ENCODE measurements at regions not wholly inside any gene's neighbourhood (a gene's known extent, or its start where the extent isn't known, plus 50 kb on each side); places are given as distances from the start of the nearest gene placed in this dataset.
A peak's percentile ranks its signal among the peaks of the same experiment; 100 is the strongest.

DNA sequence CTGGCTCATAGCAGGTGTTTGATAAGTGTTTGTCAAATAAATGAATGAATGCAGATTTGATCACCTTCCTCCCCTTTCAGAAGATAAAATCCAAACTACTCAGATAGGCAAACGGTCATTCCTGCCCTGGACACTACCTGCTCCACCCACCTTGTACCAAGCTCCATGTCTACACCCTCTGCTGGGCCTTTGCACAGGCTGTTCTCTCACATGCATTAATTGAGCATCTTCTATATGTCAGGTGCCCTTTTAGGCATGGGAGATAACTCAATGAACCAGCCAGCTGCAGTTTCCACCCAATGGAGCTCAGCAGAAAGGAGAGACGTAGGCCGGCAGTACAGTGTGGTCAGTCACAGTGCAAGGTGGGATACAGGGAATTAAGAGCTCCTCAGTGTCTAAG lies 102.3 kb upstream of the CPEB4 start:
- DNase-seq, result no peak

DNA sequence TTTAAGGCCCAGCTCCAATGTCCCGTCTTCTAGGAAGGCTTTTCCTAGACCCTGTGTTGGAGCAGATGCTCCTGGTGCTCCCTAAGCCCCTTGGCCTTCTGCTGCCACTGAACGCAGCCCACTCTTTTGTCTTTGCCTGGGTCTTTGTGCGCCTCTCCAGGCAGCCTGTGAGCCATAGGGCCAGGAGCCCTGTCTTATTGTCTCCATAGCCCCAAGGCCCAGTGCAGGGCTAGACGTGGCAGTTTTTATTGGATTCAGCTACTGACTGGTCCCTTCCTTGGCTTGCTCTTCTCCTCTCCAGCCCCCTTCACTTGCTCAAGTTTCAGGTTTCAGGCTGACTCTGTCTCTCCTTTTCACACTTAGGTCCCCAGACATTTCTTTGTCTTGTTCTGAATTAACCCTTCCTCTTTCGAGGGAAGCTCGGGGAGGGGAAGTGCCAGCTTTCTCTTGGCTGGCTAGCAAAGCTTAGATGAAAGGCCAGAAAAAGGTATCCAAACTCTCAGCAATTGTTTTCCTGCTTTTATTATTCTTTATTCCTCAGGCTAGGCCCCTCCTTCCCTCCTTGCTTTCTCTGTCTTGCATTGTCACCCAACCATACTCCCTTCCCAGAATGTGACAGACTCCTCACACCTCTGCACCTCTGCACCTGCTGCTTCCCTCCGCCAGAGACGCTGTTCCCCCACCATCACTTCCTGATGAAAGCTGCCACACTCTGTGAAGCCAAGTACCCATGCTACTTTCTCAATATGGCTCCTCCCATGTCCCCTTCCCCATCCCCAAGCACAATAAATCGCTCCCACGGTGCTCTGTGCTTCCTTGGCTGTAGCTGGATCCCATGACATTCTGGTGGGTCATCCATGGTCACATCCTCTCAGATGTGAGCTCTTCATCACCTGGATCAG lies 101.6 kb upstream of the CPEB4 start:
- peak; percentile 25 for DNase-seq

DNA sequence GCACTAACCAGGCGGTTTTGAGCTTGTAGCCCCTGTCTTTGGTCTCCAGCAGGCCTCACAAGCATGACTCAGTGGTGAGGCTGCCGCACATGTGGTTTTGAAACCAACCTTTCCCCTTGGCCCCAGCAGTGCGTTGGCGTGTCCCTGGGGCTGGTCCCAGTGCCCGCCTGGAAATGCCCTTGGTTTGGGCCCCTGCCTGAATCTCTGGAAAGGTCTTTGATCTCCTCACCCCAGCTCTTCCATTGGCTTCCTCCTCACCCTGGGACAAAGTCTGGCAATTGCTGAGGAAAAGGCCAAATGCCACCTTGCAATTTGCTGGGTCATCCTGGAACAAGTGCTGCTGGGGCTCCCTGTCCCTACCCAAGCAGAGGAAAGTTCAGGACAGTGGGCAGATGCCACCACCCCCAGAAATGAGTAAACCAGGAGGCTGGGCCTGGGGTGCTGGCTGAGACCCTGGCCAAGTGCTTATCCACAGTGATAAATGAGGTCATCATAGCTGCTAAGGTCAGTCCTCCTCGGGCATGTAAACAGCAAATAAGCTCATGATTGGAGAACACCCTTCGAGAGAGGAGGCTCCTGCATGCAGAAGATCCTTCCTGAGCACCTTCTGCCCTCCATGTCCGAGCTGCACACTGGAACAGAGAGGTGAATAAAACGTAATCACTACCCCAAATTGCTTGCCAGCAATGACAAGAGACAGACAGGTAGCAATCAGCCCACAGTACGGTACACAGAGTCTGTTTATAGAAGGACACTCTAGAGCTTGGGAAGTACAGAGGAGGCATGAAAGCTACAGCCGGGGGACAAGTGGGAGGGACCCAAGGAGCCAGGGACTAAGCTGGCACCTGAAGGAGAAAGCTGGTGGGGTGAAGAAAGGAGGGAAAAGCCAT lies 98.9 kb upstream of the CPEB4 start:
- no peak for DNase-seq

DNA sequence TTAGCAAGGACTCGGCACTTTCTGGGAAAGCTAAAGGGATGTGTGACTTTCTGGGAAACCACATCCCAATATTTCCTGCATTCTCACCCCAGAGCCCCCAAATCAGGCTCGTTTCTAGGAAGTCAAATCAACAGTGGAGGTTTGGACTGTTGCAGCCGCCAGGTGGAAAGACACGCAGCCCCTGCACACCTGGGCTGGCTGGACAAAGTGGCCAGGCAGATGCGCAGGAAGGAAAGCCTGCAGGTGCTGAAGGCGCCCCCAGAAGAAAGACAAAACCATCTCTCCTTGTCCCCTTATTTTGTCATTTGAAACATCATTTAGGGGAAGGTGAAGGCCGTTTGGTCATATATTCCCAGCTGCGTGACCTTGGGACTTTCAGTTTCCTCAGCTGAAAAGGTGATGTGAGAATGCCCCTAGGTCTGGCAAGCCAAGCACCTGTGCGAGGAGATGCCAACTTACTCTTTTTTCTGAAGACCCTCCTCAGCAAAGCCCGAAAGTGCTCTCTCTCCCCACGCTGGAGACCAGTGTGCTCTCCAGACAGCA lies 97.9 kb upstream of the CPEB4 start:
- no peak for DNase-seq

DNA sequence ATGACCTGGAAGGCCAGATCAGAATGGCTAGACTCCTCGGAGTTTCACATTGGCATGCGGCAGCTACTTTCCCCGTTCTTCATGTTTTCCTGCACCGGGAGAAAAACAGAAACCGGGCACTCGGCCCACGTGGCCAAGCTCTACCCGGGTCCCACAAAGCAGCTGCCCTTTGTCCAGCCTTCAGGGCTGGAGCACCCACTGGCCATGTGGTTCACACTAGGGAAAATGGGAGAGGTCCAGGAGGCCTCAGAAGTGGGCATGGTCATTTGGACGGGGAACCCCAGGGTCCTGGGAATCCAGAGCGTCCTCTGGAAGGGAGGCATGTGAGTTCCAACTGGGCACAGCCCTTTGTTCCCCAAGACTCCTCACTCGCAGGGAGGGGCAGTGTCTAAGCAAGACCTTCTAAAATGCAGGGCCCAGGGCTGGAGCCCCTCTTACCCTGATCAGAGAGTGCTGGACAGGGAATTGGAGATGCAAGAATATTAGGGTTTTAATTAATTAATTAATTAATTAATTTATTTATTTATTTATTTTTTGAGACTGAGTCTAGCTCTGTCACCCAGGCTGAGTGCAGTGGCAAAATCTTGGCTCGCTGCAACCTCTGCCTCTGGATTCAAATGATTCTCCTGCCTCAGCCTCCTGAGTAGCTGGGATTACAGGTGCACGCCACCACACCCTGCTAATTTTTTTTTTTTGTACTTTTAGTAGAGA lies 97.2 kb upstream of the CPEB4 start:
- DNase-seq, result no peak

DNA sequence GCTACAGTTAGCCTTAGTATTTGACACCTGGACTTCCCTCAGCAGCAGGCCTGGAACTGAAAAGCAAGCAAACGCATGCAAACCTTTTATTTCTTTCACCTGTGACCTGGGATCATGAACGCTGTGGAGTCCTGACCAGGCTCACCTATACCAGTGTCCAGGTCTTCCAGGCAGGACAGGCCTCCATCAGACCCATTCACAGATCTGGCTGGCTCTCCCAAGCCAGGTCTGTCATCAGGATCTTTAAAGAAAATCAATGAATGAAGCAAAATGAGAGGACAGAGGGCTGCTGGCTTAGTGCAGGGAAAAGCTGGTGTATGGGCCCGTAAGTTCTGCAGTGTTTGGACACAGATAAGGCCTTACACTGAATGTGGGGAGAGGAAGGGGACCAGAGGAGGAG lies 96.3 kb upstream of the CPEB4 start:
- no peak for DNase-seq

DNA sequence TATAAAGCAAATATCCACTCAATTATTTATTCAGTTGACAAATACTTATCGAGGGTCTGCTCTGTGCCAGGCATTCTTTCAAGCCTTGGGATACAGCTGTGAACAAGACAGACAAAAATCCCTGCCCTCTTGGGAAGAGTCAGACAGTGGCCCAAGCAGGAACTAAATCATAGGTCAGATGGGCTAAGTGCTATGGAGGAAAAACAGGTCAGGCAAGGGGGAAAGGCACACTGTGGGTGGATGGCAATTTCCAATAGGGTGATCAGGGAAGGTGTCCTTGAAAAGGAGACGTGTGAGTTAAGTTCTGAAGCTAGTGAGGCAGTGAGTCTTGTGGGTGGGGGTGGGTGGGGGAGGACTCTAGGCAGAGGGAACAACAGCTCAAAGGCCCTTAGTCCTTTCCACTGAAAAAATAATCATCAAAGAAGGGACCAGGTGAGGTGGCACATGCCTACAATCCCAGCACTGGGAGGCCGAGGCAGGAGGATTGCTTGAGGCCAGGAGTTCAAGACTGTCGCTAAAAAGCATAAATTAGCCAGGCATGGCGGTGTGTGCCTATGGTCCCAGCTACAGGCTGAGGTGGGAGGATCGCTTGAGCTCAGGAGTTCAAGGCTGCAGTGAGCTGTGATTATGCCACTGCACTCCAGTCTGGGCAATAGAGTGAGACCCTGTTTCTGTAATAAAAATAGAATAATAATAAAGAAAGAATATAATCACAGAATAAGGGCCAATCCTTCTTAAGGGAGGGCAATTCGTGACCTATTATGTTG lies 95.2 kb upstream of the CPEB4 start:
- DNase-seq, result no peak

DNA sequence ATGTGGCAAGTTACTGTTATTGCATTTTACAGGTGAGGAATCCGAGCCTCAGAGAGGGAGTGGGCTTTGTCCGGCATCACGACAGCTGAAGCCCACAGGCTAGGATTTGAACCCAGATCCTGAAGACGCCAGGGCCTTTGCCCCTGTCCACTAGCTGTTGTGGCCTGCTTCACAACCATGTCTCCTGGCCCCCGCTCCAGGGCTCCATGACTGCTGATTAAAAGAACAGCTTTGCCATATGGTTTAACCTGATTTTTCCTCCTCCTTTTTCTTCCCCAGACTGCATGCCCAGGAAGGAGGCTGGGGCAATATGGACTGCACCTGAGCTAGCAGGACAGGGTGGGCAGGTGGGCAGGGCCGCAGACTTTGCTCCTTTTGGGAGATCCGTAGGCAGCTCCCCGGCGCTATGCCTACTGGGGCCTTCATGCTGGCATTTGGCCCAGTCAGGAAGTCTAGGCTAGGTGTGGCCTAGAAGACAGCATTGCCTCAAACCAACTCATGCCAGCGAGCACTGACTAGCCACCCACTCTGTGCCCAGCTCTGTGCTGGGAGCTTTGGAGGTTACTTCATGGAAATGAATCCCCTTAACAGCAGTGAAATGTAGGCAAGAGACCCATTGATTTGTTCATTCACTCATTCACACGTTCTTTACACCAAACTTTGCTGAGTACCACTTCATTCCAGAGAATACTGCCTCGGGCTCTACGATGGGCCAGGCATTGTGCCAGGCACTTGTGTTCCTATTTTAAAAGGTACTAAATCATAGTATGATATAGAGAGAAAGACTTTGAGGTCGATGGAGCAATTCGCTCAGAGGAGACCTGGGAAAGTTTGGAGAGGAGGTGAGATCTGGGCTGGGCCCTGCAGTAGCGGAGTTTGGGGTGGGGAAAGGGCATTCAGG lies 94.3 kb upstream of the CPEB4 start:
- peak; percentile 63 for DNase-seq

DNA sequence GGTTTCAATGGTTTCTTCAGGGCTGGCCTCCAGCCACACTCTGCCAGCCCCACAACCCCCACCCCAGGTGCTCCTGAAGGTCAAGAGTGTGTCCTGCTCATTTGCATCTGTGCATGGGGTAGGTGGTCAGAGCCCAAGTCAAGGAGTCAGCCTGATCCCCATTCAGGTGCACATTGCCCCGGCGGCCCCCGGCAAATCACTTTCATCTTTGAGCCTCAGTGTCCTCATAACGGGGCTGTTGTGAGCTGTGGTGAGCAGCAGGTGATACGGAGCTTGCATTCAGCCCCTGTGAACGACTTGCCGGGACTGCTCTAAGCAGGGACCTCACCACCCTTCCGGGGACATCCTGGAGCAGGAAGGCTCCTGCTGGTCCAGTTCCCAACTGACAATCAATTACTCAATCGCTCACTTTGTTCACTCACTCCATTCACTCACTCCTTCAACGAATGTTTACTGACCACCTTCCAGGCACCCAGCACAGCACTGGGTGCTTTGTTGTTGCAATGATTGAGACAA lies 93.2 kb upstream of the CPEB4 start:
- DNase-seq, result no peak

DNA sequence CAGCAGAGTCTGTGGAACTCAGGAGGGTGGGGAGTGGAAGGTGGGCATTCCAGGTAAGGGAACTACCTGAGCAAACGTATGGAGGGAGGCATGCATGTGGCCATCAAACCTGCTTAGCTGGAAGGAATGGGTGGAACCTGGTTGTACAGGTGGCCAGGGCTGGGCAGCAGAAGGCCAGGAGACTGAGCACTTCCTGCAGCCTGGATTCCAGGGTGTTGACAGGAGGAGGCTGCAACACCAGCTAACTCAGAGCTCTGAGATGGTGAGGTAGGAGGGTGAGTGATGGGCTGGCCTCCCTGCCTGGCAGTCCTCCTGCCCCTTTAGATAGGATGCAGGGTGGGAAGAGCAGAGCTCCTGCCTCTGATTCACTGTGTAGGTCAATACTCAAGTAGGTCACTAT lies 92.5 kb upstream of the CPEB4 start:
- DNase-seq, result no peak

DNA sequence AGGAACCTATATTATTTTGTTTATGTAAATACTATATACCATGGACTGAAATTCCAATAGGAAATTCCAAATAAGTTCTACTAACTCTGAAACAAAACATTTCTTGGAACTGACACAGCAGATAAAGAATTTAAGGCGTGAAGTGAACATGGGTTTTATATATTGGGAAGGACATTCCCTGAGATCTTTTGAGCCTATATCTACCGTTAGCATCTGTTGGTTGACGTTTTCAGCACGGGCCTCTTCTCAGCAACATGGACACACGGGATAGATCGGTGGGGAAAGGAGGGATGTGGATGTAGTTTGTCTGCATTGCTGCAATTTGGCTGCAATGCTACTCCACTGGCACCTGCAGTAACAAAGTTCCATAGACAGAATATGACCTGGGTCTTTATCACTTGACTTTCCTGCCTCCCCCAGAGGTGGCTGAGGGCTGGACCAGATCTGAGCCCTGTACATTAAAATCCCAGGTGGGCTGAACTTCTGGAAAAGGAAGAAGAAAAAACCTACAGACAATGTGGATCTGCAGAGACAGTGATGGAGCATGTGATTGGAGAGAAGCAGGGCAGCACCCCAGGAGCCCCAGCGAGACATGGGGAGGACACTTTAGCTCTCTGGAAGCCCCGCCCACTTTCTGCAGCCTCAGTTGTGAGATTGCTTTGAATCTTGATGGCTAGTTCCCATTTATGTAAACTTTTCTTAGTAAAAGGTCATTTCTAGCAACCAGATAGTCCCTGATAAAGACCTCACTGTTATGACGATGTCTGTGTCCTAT lies 91.2 kb upstream of the CPEB4 start:
- DNase-seq, result no peak

DNA sequence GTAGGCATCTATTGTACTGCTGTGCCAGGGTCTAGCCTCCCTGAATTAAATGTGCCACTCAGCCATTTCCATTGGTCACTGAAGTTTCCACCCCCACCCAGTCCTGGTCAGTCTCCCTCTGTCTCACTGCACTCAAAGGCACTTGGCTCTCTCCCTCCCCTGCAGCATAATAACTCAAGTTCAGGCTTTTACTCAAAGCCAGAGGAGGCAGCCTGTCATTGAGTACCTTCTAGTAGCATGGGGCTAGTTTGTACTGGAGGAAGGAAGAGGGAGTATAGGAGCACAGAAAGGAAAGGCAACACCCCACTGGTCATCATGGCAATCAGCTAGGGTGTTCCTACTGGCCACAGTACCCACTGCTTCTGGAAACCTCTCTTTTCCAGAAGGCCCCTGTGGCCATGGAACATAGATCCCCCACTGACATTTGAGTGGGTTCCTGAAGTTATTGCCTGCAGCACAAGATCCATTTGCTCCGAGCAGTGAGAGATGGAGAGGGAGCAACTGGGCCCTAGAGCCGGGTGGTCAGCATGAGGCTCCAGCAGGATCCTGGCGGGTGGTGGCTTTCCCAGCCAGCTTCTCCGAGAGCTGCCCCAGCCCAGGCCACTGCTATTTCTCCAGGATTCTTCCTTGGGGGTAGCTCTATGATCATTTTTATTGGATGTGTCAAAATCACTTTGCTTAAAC lies 89.9 kb upstream of the CPEB4 start:
- DNase-seq, result no peak

DNA sequence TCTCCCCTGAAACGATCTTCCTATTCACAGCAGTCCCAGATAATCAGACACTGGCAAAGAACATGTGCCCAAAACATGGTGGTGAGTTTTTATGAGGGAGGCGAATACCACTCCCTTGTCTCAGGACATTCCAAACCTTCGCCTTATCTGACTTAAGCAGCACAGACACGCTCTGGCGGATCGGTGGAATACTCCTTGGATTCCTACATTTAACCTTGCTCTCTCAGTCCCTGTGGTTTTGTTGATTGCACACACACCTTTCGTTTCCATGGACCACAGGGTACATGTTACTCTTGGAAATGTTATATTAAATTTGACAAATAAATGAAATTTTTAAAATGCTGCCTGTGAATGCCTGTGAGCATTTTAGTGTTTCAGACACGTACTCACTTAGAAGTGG lies 87.8 kb upstream of the CPEB4 start:
- no peak for DNase-seq

DNA sequence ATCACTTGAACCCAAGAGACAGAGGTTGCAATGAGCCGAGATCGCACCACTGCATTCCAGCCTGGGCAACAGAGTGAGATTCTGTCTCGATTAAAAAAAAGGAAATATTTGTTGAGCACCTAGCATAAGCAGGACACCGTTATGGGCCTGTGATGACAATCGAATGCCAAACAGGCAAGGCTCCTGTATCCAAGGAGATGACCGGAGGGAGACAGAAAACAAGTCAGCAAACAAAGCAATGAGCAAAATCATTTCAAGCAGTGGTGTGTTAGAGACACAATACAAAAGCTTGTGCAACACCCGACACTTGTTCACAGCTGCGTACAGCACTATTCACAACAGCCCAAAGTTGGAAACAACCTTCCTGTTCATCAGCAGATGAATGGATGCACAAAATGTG lies 87.1 kb upstream of the CPEB4 start:
- no peak for DNase-seq

DNA sequence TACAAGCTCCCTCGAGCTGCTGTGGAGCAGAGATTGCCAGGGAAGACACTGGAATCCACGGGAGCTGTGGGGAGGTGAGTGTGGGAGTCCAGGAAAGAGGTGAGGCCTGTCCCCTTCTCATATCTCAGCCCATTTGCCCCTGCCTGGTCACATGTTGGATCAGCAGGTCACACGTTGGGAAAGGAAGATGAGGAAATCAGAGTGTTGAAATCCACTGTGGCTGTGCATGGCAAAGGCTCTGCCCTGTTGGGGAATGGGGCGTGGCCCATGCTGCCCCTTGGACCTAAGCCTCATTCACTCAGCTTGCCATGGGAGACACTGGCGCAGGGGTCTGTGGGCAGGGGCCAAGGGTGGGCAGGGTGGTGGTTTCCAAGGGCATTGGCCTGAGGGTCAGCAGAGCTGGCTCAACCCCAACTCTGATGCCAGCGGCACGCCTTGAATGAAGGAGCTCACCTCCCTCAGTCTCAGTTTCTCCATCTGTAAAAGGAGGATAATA lies 85.4 kb upstream of the CPEB4 start:
- DNase-seq, result no peak

DNA sequence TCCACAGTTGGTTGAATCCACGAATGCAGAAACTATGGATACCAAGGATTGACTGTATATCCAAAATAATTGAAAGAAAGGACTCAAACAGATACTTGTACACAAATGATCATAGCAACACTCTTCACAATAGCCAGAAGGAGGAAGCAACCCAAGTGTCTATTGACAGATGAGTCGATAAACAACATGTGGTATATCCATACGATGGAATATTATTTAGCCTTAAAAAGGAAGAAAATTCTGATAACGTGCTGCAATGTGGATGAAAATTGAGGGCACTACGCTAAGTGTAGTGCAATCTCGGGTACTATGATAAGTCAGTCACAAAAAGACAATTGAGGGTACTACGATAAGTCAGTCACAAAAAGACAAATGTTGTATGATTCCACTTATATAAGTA lies 83.6 kb upstream of the CPEB4 start:
- no peak for DNase-seq

DNA sequence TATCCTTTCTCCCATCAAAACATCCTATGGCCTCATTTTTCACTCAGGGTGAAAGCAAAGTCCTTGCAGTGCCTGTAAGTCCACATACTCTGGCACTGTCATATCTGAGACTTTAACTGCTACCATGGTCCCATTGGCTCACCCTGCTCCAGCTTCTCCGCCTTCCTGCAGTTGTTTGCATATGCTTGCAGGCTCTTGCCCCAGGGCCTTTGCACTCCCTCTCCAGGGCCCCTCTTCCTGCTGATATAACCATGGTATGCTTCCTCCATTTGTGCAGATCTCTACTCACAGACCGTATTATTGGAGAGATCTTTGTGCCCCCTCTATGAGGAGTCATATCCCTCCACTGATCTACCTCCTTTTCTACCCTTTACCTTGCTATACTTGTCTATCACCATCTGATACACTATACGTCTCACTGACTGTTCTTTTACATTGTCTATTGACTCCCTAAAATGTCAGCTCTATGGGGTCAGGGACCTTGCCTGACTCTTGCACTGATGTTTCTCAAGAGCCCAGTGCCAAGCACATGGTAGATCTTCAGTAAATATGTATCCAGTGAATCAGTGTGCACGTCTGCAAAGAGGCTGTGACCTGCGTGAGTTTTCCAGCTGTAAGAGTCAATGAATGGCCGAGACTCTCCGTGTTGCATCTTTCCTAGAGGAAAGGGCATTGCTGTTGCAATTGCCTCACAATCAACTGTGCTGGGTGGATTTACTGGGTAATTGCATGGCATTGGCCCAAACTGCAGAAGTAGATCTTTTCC lies 81.7 kb upstream of the CPEB4 start:
- DNase-seq, result no peak

DNA sequence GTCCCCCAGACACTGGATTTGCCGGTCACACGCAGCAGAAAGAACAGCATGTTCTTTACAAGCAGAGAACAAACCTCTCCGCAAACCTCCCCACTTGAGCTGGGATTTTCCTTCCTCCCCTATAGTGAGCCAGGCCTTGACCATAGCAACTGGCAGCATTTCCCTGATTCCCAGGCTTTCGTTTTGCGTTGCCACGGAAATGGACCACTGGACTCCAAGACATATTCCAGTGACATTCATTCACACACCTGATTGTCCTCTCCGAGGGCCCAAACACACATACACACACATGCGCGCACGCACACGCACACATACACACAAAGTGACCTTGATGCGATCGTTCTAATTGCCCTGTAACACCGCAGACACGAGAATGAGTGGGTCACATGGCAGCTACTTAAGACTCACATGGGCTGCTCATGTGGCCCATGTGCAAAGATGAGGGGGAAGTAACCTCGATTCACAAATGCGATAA lies 80.9 kb upstream of the CPEB4 start:
- no peak for DNase-seq

Data from hematopoietic multipotent progenitor cell treated with erythropoietin and hydrocortisone succinate and interleukin-3 and kit ligand, for 8 days (in vitro differentiated cells).